T-helper 2 cell treated with Interferon-gamma antibody and Interleukin-4, amounts not matched to agents 5 μg/mL and 100 μg/mL, for 36 hours (primary cell): ENCODE measurements at regions not wholly inside any gene's neighbourhood (a gene's known extent, or its start where the extent isn't known, plus 50 kb on each side); places are given as distances from the start of the nearest gene placed in this dataset.

Source experiments
- DNase-seq: peaks from one replicate; pipeline ENCODE4 v3.0.0; 2021; ENCODE audit warnings: low spot score
- H3K27ac Mint-ChIP-seq: one replicate; pipeline ENCODE4 v1.8.0; 2021; ENCODE audit warnings: mild to moderate bottlenecking, mixed read lengths
- H3K27me3 Mint-ChIP-seq: one replicate; pipeline ENCODE4 v1.8.0; 2021; ENCODE audit warnings: low read depth, mixed read lengths
- H3K36me3 Mint-ChIP-seq: one replicate; pipeline ENCODE4 v1.8.0; 2021; ENCODE audit warnings: low read depth, mixed read lengths
- H3K4me1 Mint-ChIP-seq: one replicate; pipeline ENCODE4 v1.8.0; 2021; ENCODE audit warnings: low read depth, mixed read lengths
- H3K4me3 Mint-ChIP-seq: one replicate; pipeline ENCODE4 v1.8.0; 2022; ENCODE audit warnings: mild to moderate bottlenecking, moderate library complexity, mixed read lengths
- H3K9me3 Mint-ChIP-seq: one replicate; pipeline ENCODE4 v1.8.0; 2021; ENCODE audit warnings: mixed read lengths

DNA sequence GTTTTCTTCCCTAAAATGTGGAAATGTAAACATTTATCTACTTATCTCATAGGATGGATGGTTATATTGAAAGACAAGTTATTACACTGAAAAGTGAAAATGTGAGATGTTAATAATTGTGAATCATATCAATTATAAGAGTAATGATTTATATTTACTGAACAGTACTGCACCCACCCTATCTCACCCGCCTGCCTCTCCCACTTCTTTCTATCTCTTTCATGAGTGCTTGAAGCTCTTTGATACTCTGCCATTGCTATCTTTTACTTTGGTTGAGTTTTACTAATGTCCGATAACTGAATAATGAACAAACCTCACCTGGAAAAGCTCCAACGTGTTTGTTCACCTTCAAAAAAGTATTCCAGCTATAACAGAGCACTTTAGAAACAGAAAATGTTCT lies 263.0 kb upstream of the UBASH3B start:
- Mint-ChIP-seq H3K27me3 (no peaks in the 10 kb centered on the region), H3K4me1 (no peaks in the 10 kb centered on the region), H3K27ac (no peak overlapping the region), H3K4me3 (no peak overlapping the region), H3K36me3 (no peaks in the 10 kb centered on the region), H3K9me3 (no peaks in the 10 kb centered on the region)
- no peak for DNase-seq

DNA sequence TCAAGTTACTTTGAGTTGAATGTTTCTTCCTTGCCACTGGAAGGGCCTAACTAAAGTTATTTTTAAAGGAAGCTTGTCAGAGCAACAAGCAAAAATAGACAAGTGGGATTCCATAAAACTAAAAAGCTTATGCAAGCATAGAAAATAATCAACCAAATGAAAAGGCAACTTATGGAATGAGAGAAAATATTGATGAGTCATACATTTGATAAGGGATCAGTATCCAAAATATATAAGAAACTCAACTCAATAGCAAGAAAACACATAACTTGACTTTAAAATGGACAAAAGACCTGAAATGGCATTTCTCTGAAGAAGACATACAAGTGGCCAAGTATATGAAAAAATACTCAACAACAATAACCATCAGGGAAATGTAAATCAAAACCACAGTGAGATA lies 264.5 kb upstream of the UBASH3B start:
- H3K9me3 Mint-ChIP-seq = no peaks in the 10 kb centered on the region
- H3K36me3 Mint-ChIP-seq = no peaks in the 10 kb centered on the region
- no peak overlapping the region for H3K4me3 Mint-ChIP-seq
- H3K4me1 Mint-ChIP-seq = no peaks in the 10 kb centered on the region
- no peak overlapping the region for H3K27ac Mint-ChIP-seq
- no peak for DNase-seq
- no peaks in the 10 kb centered on the region for H3K27me3 Mint-ChIP-seq

DNA sequence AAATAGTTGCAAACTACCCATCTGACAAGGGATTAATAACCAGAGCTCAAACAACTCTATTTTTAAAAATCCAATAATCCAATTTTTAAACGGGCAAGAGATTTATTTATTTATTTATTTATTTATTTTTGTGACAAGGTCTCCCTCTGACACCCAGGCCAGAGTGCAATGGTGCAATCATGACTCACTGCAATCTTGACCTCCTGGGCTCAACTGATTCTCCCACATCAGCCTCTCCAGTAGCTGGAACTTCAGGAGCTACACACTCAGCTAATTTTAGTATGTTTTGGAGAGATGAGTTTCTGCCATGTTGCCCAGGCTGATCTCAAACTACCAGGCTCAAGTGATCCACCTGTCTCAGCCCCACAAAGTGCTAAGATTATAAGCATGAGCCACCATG lies 267.2 kb upstream of the BLID start:
- Mint-ChIP-seq H3K27me3 (no peaks in the 10 kb centered on the region), H3K9me3 (no peaks in the 10 kb centered on the region), H3K27ac (no peak overlapping the region), H3K36me3 (no peaks in the 10 kb centered on the region), H3K4me1 (no peaks in the 10 kb centered on the region), H3K4me3 (no peak overlapping the region)
- no peak for DNase-seq

GRCh38 chr11:122375687-122376399 lies 259.8 kb upstream of the BLID start:
- H3K27me3 Mint-ChIP-seq = no peaks in the 10 kb centered on the region
- H3K27ac Mint-ChIP-seq = no peak overlapping the region
- H3K36me3 Mint-ChIP-seq = no peaks in the 10 kb centered on the region
- no peak for DNase-seq
- no peaks in the 10 kb centered on the region for H3K9me3 Mint-ChIP-seq
- no peaks in the 10 kb centered on the region for H3K4me1 Mint-ChIP-seq
- H3K4me3 Mint-ChIP-seq = no peak overlapping the region

DNA sequence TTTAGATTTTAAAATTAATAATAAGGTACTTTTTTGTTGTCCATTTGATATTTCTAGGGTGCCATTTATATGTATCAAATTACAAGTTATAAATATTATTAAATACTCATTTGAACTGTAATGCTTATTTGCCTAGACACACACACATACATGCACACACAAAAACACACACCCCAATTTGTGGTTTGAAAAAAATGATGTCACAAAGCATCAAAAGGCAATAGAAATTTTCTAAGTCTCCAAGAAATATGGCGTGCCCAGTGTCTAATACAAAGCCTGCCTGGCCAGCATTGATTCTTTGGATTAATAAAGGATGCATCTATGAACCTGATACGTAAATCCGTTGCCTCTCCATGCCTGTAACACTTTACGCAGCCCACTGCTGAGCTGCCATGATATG lies 252.8 kb upstream of the BLID start:
- no peaks in the 10 kb centered on the region for H3K36me3 Mint-ChIP-seq
- H3K4me1 Mint-ChIP-seq = no peaks in the 10 kb centered on the region
- H3K9me3 Mint-ChIP-seq = no peaks in the 10 kb centered on the region
- DNase-seq = no peak
- no peak overlapping the region for H3K4me3 Mint-ChIP-seq
- H3K27ac Mint-ChIP-seq = no peak overlapping the region
- H3K27me3 Mint-ChIP-seq = peaks cover 2% of the 10 kb centered on the region

- Mint-ChIP-seq H3K9me3 (no peaks in the 10 kb centered on the region), H3K4me3 (no peak overlapping the region), H3K27me3 (peaks cover 2% of the 10 kb centered on the region), H3K4me1 (no peaks in the 10 kb centered on the region), H3K36me3 (no peaks in the 10 kb centered on the region), H3K27ac (no peak overlapping the region)
- DNase-seq = no peak
Observed at GRCh38 chr11:122367809-122368231, 251.8 kb upstream of the BLID start.

DNA sequence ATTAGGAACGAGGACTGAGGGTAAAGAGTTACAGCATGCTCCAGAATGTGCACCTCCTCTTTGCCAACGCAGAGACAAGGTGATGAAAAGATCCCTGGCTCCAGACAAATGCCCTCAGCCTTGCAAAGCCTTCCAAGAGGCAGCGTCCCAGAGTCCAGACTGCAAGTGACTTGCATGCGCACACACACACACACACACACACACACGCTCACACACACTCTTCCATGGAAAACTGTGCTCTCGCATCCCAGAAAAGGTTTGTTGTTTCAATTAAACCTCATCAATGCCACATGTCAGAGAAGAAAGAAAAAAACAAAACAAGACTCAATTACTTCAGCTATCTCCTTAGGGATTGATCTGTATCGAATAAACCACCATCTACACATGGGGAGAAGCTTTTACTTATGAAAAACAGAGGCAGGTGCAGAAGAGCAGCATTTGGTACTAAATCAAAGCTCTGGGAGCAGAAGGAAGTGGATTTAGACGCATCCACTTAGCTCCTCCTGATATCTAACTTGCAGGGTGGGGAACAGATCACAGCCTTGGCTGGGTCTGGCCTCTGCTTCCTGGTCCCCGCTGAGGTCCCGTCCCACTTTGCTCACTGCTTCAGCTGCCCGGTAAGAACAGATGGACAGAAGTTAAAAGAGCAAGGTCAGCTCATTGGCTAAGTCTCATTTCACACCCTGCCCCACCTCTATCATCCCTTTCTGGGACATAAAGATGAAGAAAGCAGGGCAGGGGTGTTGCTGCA lies 249.8 kb upstream of the BLID start:
- Mint-ChIP-seq H3K27me3 (peaks cover 2% of the 10 kb centered on the region), H3K36me3 (no peaks in the 10 kb centered on the region), H3K9me3 (no peaks in the 10 kb centered on the region), H3K4me1 (no peaks in the 10 kb centered on the region), H3K27ac (no peak overlapping the region), H3K4me3 (no peak overlapping the region)
- DNase-seq = no peak

DNA sequence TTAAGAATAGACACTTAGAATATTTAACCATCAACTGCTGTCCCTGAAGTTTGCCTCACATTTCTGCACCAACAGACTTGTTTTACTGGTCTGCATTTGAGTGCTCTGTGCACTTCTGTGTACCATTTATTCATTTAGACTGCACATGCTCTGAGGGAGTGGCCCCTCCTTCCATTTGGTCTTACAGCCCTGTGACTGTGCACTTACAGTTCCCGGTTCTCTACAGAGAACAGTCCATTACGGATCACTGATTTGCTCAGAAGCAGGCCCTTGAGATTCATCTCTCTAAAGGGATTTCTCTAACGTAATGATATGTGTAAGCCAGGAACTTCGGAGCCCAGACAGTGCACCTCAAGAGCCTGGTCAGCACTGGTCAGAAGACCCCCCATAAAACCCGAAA lies 247.3 kb upstream of the BLID start:
- Mint-ChIP-seq H3K4me1 (no peaks in the 10 kb centered on the region), H3K27me3 (peaks cover 2% of the 10 kb centered on the region), H3K36me3 (no peaks in the 10 kb centered on the region), H3K4me3 (no peak overlapping the region), H3K27ac (no peak overlapping the region), H3K9me3 (no peaks in the 10 kb centered on the region)
- no peak for DNase-seq

GRCh38 chr11:122362381-122362780 lies 246.4 kb upstream of the BLID start:
- no peak for DNase-seq
- Mint-ChIP-seq H3K27ac (no peak overlapping the region), H3K27me3 (peaks cover under 1% of the 10 kb centered on the region), H3K9me3 (no peaks in the 10 kb centered on the region), H3K4me1 (no peaks in the 10 kb centered on the region), H3K4me3 (no peak overlapping the region), H3K36me3 (no peaks in the 10 kb centered on the region)

- Mint-ChIP-seq H3K4me1 (no peaks in the 10 kb centered on the region), H3K9me3 (peaks cover 5% of the 10 kb centered on the region), H3K27me3 (no peaks in the 10 kb centered on the region), H3K4me3 (no peak overlapping the region), H3K36me3 (no peaks in the 10 kb centered on the region), H3K27ac (no peak overlapping the region)
- no peak for DNase-seq
Observed at GRCh38 chr11:122360875-122361274, 244.9 kb upstream of the BLID start.

- H3K4me1 Mint-ChIP-seq = no peaks in the 10 kb centered on the region
- no peaks in the 10 kb centered on the region for H3K27me3 Mint-ChIP-seq
- peaks cover 5% of the 10 kb centered on the region for H3K9me3 Mint-ChIP-seq
- H3K27ac Mint-ChIP-seq = no peak overlapping the region
- no peak for DNase-seq
- H3K36me3 Mint-ChIP-seq = no peaks in the 10 kb centered on the region
- H3K4me3 Mint-ChIP-seq = no peak overlapping the region
Observed at GRCh38 chr11:122359081-122359571, 243.1 kb upstream of the BLID start.

- no peaks in the 10 kb centered on the region for H3K36me3 Mint-ChIP-seq
- no peak overlapping the region for H3K27ac Mint-ChIP-seq
- H3K9me3 Mint-ChIP-seq = peaks cover 5% of the 10 kb centered on the region
- H3K4me3 Mint-ChIP-seq = no peak overlapping the region
- no peaks in the 10 kb centered on the region for H3K4me1 Mint-ChIP-seq
- H3K27me3 Mint-ChIP-seq = no peaks in the 10 kb centered on the region
- no peak for DNase-seq
Observed at GRCh38 chr11:122358292-122358691, 242.3 kb upstream of the BLID start.

DNA sequence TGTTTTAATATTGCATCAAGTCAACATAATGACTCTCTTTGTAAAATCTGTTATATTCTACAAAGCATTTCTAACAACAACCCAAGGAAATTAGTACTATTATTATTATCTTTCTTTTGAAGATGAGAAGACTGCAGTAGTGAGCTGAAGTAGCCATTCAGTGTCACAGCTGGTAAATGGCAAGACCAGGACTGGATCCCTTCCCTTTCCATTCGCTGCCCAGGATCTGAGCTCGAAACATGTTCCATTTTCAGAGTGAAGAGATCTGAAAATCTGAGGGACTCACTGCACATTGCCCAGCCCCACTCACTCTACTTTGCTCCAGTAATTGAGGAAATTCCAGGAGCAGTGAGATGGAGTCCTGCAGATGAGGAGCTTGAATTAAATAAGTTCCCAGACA lies 240.0 kb upstream of the BLID start:
- Mint-ChIP-seq H3K9me3 (peaks cover 5% of the 10 kb centered on the region), H3K4me3 (no peak overlapping the region), H3K27ac (no peak overlapping the region), H3K27me3 (no peaks in the 10 kb centered on the region), H3K36me3 (no peaks in the 10 kb centered on the region), H3K4me1 (no peaks in the 10 kb centered on the region)
- no peak for DNase-seq

DNA sequence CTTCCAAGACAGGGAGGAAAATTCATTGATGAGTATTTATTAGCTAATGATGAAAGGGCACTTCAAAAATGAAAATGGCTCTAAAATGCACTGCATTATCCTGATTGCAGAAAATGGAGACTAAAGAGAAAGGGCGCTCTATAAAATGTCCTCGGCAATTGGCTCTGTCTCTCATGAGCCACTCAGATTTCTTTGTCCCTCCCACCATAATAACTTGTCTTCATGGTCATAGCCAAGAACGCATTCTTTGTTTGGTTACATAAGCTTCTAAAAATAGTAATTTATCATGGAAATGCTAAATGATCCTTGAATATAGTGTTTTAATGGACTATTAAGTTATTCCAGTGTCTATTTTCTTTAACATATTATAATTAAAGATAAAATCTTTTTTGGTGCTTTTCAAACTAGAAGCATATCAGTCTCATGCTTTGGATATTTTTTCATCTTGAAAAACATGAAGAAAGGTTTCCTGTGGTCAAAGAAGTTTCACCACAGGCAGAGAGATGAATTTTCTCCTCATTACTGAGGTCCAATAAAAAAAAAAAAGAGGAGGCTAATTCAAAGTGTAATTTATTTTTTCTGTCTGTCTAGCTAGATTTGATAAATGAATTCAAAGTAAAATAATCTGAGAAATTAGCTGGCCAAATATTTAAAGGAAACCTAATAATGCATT lies 238.1 kb upstream of the BLID start:
- no peak overlapping the region for H3K27ac Mint-ChIP-seq
- H3K4me3 Mint-ChIP-seq = no peak overlapping the region
- H3K9me3 Mint-ChIP-seq = peaks cover 5% of the 10 kb centered on the region
- no peaks in the 10 kb centered on the region for H3K4me1 Mint-ChIP-seq
- no peak for DNase-seq
- H3K27me3 Mint-ChIP-seq = no peaks in the 10 kb centered on the region
- no peaks in the 10 kb centered on the region for H3K36me3 Mint-ChIP-seq
